SK-N-SH (cell line): ENCODE measurements at regions not wholly inside any gene's neighbourhood (a gene's known extent, or its start where the extent isn't known, plus 50 kb on each side); places are given as distances from the start of the nearest gene placed in this dataset.
A peak's percentile ranks its signal among the peaks of the same experiment; 100 is the strongest.

Experiments used
- CTCF ChIA-PET: fragments of 300-600, 350-600 bp; formaldehyde crosslinking; extraction: SDS; loops from one replicate; lab custom pipeline; 2021; lab: Yijun Ruan, JAX
- POLR2A ChIA-PET: fragments of 350-600 bp; sonication (Branson Sonifier 250); formaldehyde crosslinking; extraction: SDS; loops from one replicate; lab custom pipeline; 2020; ENCODE audit warnings: antibody characterized with exemption, inconsistent platforms; lab: Yijun Ruan, JAX
- DNase-seq: peaks from one replicate; pipeline ENCODE4 v3.0.0; 2012
- H2AFZ ChIP-seq: fragments of 200-600 bp; sonication (generic); 2 replicates; pipeline ENCODE4 v1.8.1; 2016; ENCODE audit warnings: antibody characterized with exemption, mild to moderate bottlenecking, low read depth
- H3F3A ChIP-seq: fragments of 200-600 bp; sonication (generic); replicated peaks from 2 replicates; pipeline ENCODE3; 2016; ENCODE audit warnings: antibody characterized with exemption, mild to moderate bottlenecking; ENCODE audit not compliant: insufficient read depth
- H3K27ac ChIP-seq, 2 experiments: fragments of 200-500 bp in 1 of 2; fragments of 200-600 bp in 1 of 2; sonication (Bioruptor generic) in 1 of 2; sonication (generic), shearing (Covaris generic) in 1 of 2; 2 replicates each; pipeline versions ENCODE4 v1.5.1 to v1.6.1; 2014 to 2016; ENCODE audit warnings: low read depth in 2 of 2, inconsistent platforms in 1 of 2, low read length in 1 of 2, mild to moderate bottlenecking in 1 of 2, mixed read lengths in 1 of 2
- H3K27me3 ChIP-seq: fragments of 200-600 bp; sonication (generic), shearing (Covaris generic); 2 replicates; pipeline ENCODE4 v1.6.1; 2016; ENCODE audit warnings: mixed run types; ENCODE audit not compliant: insufficient read depth
- H3K36me3 ChIP-seq, 2 experiments: fragments of 200-500 bp in 1 of 2; fragments of 200-600 bp in 1 of 2; sonication (Bioruptor generic) in 1 of 2; sonication (generic) in 1 of 2; replicated peaks in 1 of 2; 2 replicates each; pipeline versions ENCODE3 to v1.5.1; 2014 to 2016; ENCODE audit warnings: low read length in 1 of 2, mild to moderate bottlenecking in 1 of 2; ENCODE audit not compliant: insufficient read depth in 2 of 2, control insufficient read depth in 1 of 2
- H3K4me1 ChIP-seq, 2 experiments: fragments of 200-500 bp in 1 of 2; fragments of 200-600 bp in 1 of 2; sonication (Bioruptor generic) in 1 of 2; sonication (generic), shearing (Covaris generic) in 1 of 2; 2 replicates each; pipeline versions ENCODE4 v1.5.1 to v1.6.1; 2014 to 2016; ENCODE audit warnings: low read depth in 1 of 2, low read length in 1 of 2, mixed run types in 1 of 2; ENCODE audit not compliant: insufficient read depth in 2 of 2, control insufficient read depth in 1 of 2
- H3K4me2 ChIP-seq: fragments of 200-600 bp; sonication (generic), shearing (Covaris generic); 2 replicates; pipeline ENCODE4 v1.6.1; 2017; ENCODE audit warnings: mixed run types
- H3K4me3 ChIP-seq, 2 experiments: fragments of 200-500 bp in 1 of 2; fragments of 200-600 bp in 1 of 2; sonication (Bioruptor generic) in 1 of 2; sonication (generic), shearing (Covaris generic) in 1 of 2; 2 replicates each; pipeline versions ENCODE4 v1.5.1 to v1.8.1; 2014 to 2016; ENCODE audit warnings: low read depth in 2 of 2, inconsistent platforms in 1 of 2, low read length in 1 of 2, mild to moderate bottlenecking in 1 of 2, mixed read lengths in 1 of 2, moderate library complexity in 1 of 2
- H3K79me2 ChIP-seq: fragments of 200-600 bp; sonication (generic); 2 replicates; pipeline ENCODE4 v1.8.1; 2017; ENCODE audit warnings: mild to moderate bottlenecking; ENCODE audit not compliant: insufficient read depth
- H3K9ac ChIP-seq: fragments of 200-600 bp; sonication (generic); 2 replicates; pipeline ENCODE4 v1.6.1; 2017; ENCODE audit warnings: mixed run types
- H3K9me2 ChIP-seq: fragments of 200-600 bp; sonication (generic); 2 replicates; pipeline ENCODE4 v1.6.1; 2017; ENCODE audit warnings: mixed run types
- H3K9me3 ChIP-seq: fragments of 200-600 bp; sonication (generic); 2 replicates; pipeline ENCODE4 v1.6.1; 2017; ENCODE audit warnings: mixed run types, mild to moderate bottlenecking, moderate library complexity
- H4K20me1 ChIP-seq: fragments of 200-600 bp; sonication (generic); 2 replicates; pipeline ENCODE4 v1.6.1; 2017; ENCODE audit warnings: mild to moderate bottlenecking, mixed run types; ENCODE audit not compliant: insufficient read depth
- CHD2 ChIP-seq: fragments of 150-350 bp; IDR thresholded peaks from 2 replicates; pipeline ENCODE4 v1.6.1; 2018; ENCODE audit warnings: low read length; ENCODE audit not compliant: partially characterized antibody
- ELF1 ChIP-seq: IDR thresholded peaks from 2 replicates; pipeline ENCODE4 v1.4.0; 2012
- EP300 ChIP-seq, 2 experiments: IDR thresholded peaks; 2 replicates each; pipeline versions ENCODE4 v1.4.0 to v1.6.1; 2012; ENCODE audit warnings: borderline replicate concordance in 1 of 2, low read depth in 1 of 2, low read length in 1 of 2
- EZH2phosphoT487 ChIP-seq: fragments of 200-600 bp; sonication (generic); IDR thresholded peaks from 2 replicates; pipeline ENCODE4 v1.6.1; 2017; ENCODE audit warnings: low read depth, mixed run types, mild to moderate bottlenecking, antibody characterized with exemption, moderate library complexity, borderline replicate concordance
- MEF2A ChIP-seq: IDR thresholded peaks from 2 replicates; pipeline ENCODE4 v1.4.0; 2012; ENCODE audit warnings: low read depth, borderline replicate concordance
- MXI1 ChIP-seq: IDR thresholded peaks from 2 replicates; pipeline ENCODE4 v1.6.1; 2012; ENCODE audit warnings: mild to moderate bottlenecking, low read depth, low read length, improper control_type of control experiment
- NFIC ChIP-seq: IDR thresholded peaks from 2 replicates; pipeline ENCODE4 v1.4.0; 2012; ENCODE audit warnings: borderline replicate concordance
- RAD21 ChIP-seq: IDR thresholded peaks from 2 replicates; pipeline ENCODE4 v1.6.1; 2012; ENCODE audit warnings: mild to moderate bottlenecking, low read length
- RCOR1 ChIP-seq: fragments of 150-350 bp; IDR thresholded peaks from 2 replicates; pipeline ENCODE4 v1.6.1; 2017; ENCODE audit warnings: antibody characterized with exemption, low read length
- RXRA ChIP-seq: IDR thresholded peaks from 2 replicates; pipeline ENCODE4 v1.4.0; 2012; ENCODE audit warnings: low read depth, mild to moderate bottlenecking, borderline replicate concordance
- SMC3 ChIP-seq: IDR thresholded peaks from 2 replicates; pipeline ENCODE4 v1.6.1; 2012; ENCODE audit warnings: low read depth, low read length, improper control_type of control experiment
- TAF1 ChIP-seq: IDR thresholded peaks from 2 replicates; pipeline ENCODE4 v1.6.1; 2012; ENCODE audit warnings: low read depth, mild to moderate bottlenecking, low read length, moderate library complexity, borderline replicate concordance
- TCF12 ChIP-seq: IDR thresholded peaks from 2 replicates; pipeline ENCODE4 v1.4.0; 2012
- YY1 ChIP-seq: IDR thresholded peaks from 2 replicates; pipeline ENCODE4 v1.4.0; 2012; ENCODE audit warnings: low read depth, mild to moderate bottlenecking
- WGBS: methylation state at CpG from one replicate; pipeline ENCODE4 v1.1.6; 2017; ENCODE audit warnings: low lambda C conversion rate; 5-methylcytosine and 5-hydroxymethylcytosine counted together
- TF ChIP-seq, protein P1 (sequence below): fragments of 150-350 bp; IDR thresholded peaks from 2 replicates; pipeline ENCODE4 v1.6.1; 2016; ENCODE audit warnings: mild to moderate bottlenecking, low read depth, low read length
- TF ChIP-seq, protein P2 (sequence below): IDR thresholded peaks from 2 replicates; pipeline ENCODE4 v1.4.0; 2012; ENCODE audit warnings: low read depth

DNA sequence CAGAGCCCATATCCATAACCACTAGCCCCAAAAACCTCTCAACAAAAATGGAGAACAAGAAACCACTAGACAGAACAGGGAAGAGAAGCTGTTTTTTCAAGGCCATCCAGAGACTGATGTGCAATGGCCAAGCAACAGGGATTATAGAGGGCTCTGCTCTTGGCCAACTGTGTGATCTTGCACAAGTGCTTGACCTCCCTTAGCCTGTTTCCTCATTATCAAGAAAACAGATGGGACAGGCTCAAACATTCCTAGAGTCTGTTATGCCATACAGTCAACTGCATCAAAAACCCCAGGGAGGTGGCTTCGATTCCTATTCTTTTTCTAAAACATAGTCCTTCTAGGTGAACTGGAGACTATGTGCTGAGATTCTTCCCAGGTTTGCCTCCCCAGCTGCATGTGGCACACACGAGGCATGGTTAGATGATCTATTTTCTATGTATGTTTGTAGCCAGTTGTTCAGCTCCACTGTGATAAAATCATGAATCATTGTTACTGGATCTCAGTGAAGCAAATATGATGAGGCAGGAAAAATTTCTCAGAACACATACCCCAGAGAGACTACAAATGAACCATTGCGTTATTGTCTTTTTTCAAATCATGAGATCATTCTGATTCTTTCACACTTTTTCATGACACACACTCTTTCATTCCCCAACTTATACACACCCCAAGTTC, 132.9 kb upstream of the TGFBR2 start:
- Histone ChIP-seq H3K9ac (no peak overlapping the region), H3K79me2 (no peaks in the 10 kb centered on the region), H4K20me1 (no peaks in the 10 kb centered on the region), H2AFZ (no peak overlapping the region), H3K9me2 (no peaks in the 10 kb centered on the region), H3K4me2 (no peak overlapping the region), H3K27me3 (no peaks in the 10 kb centered on the region), H3K9me3 (no peaks in the 10 kb centered on the region), H3F3A (peaks cover 17% of the 10 kb centered on the region), H3K4me1 (peaks cover 0 to 8% of the 10 kb centered on the region in 2 experiments; a peak in 3 of 4 replicates)
- WGBS, result 90% methylated on average over 3 of the region's 3 CpGs
- CTCF ChIA-PET, result no interaction called here
- TF ChIP-seq TCF12 (peak; percentile 16; the same call in 1 of the 2 replicates), RXRA (no peak)
- TF ChIP-seq, all 33 proteins: peak for 1
- no peaks in the 10 kb centered on the region for H3K36me3 ChIP-seq
- POLR2A ChIA-PET, result no interaction called here
- no peak overlapping the region for H3K27ac ChIP-seq
- no peak for DNase-seq
- H3K4me3 ChIP-seq, result no peak overlapping the region

DNA sequence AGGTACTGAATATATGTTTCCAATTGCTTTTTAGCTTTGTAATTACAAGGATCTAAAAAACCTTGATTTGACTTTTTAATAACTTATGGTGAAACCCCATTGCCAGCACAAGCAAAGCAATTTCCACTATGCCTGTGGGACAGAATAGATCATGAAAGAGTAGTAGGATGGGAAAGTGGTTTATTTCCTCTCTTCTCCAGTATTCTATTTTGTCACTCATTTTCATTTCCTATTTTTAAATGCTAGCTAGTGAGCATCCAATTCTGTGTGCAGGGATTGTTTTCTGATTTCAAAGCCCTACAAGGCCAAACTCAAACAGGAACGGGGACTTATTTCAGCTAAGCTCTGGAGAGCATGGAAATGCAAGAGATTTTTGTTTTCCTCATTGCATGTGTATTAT, 132.0 kb upstream of the TGFBR2 start:
- POLR2A ChIA-PET, result no interaction called here
- H2AFZ ChIP-seq, result no peak overlapping the region

More for the DNA sequence above, 132.0 kb upstream of the TGFBR2 start:
- no peaks in the 10 kb centered on the region for H3K36me3 ChIP-seq
- TF ChIP-seq RCOR1, result no peak
- TF ChIP-seq SMC3, result no peak
- no peak for TF ChIP-seq NFIC
- no peak for TF ChIP-seq EZH2phosphoT487
- TF ChIP-seq, protein P1, sequence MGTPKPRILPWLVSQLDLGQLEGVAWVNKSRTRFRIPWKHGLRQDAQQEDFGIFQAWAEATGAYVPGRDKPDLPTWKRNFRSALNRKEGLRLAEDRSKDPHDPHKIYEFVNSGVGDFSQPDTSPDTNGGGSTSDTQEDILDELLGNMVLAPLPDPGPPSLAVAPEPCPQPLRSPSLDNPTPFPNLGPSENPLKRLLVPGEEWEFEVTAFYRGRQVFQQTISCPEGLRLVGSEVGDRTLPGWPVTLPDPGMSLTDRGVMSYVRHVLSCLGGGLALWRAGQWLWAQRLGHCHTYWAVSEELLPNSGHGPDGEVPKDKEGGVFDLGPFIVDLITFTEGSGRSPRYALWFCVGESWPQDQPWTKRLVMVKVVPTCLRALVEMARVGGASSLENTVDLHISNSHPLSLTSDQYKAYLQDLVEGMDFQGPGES, result no peak
- no peak for TF ChIP-seq TAF1
- no peak for TF ChIP-seq TCF12
- no peak for TF ChIP-seq RAD21
- TF ChIP-seq, protein P2, sequence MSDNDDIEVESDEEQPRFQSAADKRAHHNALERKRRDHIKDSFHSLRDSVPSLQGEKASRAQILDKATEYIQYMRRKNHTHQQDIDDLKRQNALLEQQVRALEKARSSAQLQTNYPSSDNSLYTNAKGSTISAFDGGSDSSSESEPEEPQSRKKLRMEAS, result no peak
- TF ChIP-seq MEF2A, result no peak
- TF ChIP-seq CHD2, result no peak
- TF ChIP-seq MXI1, result no peak
- TF ChIP-seq ELF1, result no peak
- TF ChIP-seq EP300 (IDR thresholded peaks at IDR 0.05; ENCODE audit: borderline replicate concordance in 1 of 2, low read depth in 1 of 2, low read length in 1 of 2), result no peak
- no peak for TF ChIP-seq YY1
- H3F3A ChIP-seq, result peaks cover 11% of the 10 kb centered on the region
- H4K20me1 ChIP-seq, result no peaks in the 10 kb centered on the region
- H3K4me2 ChIP-seq, result no peak overlapping the region
- no peak for DNase-seq
- no peaks in the 10 kb centered on the region for H3K27me3 ChIP-seq
- no peak overlapping the region for H3K9ac ChIP-seq
- H3K79me2 ChIP-seq, result no peaks in the 10 kb centered on the region
- 100% methylated on average over 1 of the region's 1 CpG for WGBS
- H3K27ac ChIP-seq, result no peak overlapping the region
- no peaks in the 10 kb centered on the region for H3K9me3 ChIP-seq
- H3K4me1 ChIP-seq, result peaks cover 0 to 8% of the 10 kb centered on the region in 2 experiments; a peak in 3 of 4 replicates
- no peak overlapping the region for H3K4me3 ChIP-seq
- no peaks in the 10 kb centered on the region for H3K9me2 ChIP-seq
- CTCF ChIA-PET, result no interaction called here
